SU-DHL-6 (cell line): ENCODE measurements at regions not wholly inside any gene's neighbourhood (a gene's known extent, or its start where the extent isn't known, plus 50 kb on each side); places are given as distances from the start of the nearest gene placed in this dataset.

Source experiments
- EZH2phosphoT487 ChIP-seq: fragments of 200-600 bp; sonication (generic), shearing (Covaris generic); conservative IDR thresholded peaks from 2 replicates; pipeline ENCODE4 v1.6.1; 2018; ENCODE audit warnings: mild to moderate bottlenecking, antibody characterized with exemption, low read length, moderate library complexity, mixed read lengths
- TF ChIP-seq, protein P1 (sequence below): fragments of 200-600 bp; sonication (generic); IDR thresholded peaks from one replicate; pipeline ENCODE4 v1.5.1; 2017; ENCODE audit warnings: antibody characterized with exemption, mild to moderate bottlenecking, low read length, moderate library complexity; ENCODE audit not compliant: insufficient read depth, poor library complexity, severe bottlenecking

DNA sequence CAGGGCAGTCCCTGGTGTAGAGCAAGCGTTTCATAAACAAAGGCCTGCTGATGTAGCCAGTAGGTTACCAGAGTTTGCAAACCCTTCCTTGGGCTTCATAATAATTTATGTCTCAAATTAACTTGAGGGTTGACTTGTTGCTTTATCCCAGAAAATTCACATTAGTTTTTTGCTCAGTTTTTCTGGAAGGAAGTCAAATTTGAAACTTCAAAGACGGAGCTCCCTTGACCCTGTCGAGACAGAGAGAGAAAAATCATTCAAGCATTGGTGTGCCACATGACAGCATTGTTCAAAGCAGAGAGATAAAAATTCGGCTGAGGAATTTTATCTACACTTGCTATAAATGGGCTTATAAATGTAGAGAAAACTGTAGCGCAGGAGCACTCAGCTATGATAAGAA, 627.7 kb downstream of the TNS3 start:
- TF ChIP-seq, protein P1, sequence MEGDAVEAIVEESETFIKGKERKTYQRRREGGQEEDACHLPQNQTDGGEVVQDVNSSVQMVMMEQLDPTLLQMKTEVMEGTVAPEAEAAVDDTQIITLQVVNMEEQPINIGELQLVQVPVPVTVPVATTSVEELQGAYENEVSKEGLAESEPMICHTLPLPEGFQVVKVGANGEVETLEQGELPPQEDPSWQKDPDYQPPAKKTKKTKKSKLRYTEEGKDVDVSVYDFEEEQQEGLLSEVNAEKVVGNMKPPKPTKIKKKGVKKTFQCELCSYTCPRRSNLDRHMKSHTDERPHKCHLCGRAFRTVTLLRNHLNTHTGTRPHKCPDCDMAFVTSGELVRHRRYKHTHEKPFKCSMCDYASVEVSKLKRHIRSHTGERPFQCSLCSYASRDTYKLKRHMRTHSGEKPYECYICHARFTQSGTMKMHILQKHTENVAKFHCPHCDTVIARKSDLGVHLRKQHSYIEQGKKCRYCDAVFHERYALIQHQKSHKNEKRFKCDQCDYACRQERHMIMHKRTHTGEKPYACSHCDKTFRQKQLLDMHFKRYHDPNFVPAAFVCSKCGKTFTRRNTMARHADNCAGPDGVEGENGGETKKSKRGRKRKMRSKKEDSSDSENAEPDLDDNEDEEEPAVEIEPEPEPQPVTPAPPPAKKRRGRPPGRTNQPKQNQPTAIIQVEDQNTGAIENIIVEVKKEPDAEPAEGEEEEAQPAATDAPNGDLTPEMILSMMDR: no peak
- no peak for TF ChIP-seq EZH2phosphoT487
